Glutamatergic neuron (in vitro differentiated cells): ENCODE measurements at regions not wholly inside any gene's neighbourhood (a gene's known extent, or its start where the extent isn't known, plus 50 kb on each side); places are given as distances from the start of the nearest gene placed in this dataset.

Experiments used
- DNase-seq: peaks from one replicate; pipeline ENCODE4 v3.0.0; 2022
- H3K27ac Mint-ChIP-seq: one replicate; pipeline ENCODE4 v1.8.0; 2020; ENCODE audit warnings: mild to moderate bottlenecking, mixed read lengths, inconsistent platforms; ENCODE audit not compliant: unreplicated experiment
- H3K27me3 Mint-ChIP-seq: one replicate; pipeline ENCODE4 v1.8.0; 2020; ENCODE audit warnings: mild to moderate bottlenecking, moderate library complexity, mixed read lengths, inconsistent platforms; ENCODE audit not compliant: unreplicated experiment
- H3K36me3 Mint-ChIP-seq: one replicate; pipeline ENCODE4 v1.8.0; 2020; ENCODE audit warnings: mild to moderate bottlenecking, mixed read lengths, inconsistent platforms; ENCODE audit not compliant: unreplicated experiment
- H3K4me1 Mint-ChIP-seq: one replicate; pipeline ENCODE4 v1.8.0; 2020; ENCODE audit warnings: mild to moderate bottlenecking, low read depth, mixed read lengths, inconsistent platforms; ENCODE audit not compliant: unreplicated experiment
- H3K4me3 Mint-ChIP-seq: one replicate; pipeline ENCODE4 v1.8.0; 2020; ENCODE audit warnings: mild to moderate bottlenecking, mixed read lengths, inconsistent platforms; ENCODE audit not compliant: unreplicated experiment
- H3K9me3 Mint-ChIP-seq: one replicate; pipeline ENCODE4 v1.8.0; 2020; ENCODE audit warnings: mild to moderate bottlenecking, moderate library complexity, mixed read lengths, inconsistent platforms; ENCODE audit not compliant: unreplicated experiment
- CTCF ChIP-seq: fragments of 200-600 bp; sonication (generic); IDR thresholded peaks from one replicate; pipeline ENCODE4 v1.5.0; 2021; ENCODE audit not compliant: partially characterized antibody, unreplicated experiment

- Mint-ChIP-seq H3K27ac (peak overlapping the region; percentile 24), H3K9me3 (peaks cover 4% of the 10 kb centered on the region), H3K36me3 (no peaks in the 10 kb centered on the region), H3K27me3 (no peaks in the 10 kb centered on the region), H3K4me1 (peaks cover 9% of the 10 kb centered on the region), H3K4me3 (no peak overlapping the region)
- no peak for TF ChIP-seq CTCF
- no peak for DNase-seq
These were observed 165.5 kb upstream of the CDH19 start for GRCh38 chr18:66769375-66769774.

GRCh38 chr18:66764230-66764629, 160.3 kb upstream of the CDH19 start:
- H3K36me3 Mint-ChIP-seq = no peaks in the 10 kb centered on the region
- no peaks in the 10 kb centered on the region for H3K27me3 Mint-ChIP-seq
- peaks cover 8% of the 10 kb centered on the region for H3K4me1 Mint-ChIP-seq
- H3K27ac Mint-ChIP-seq = no peak overlapping the region
- TF ChIP-seq CTCF = no peak
- H3K9me3 Mint-ChIP-seq = no peaks in the 10 kb centered on the region
- no peak overlapping the region for H3K4me3 Mint-ChIP-seq
- no peak for DNase-seq

GRCh38 chr18:66761166-66761565, 157.3 kb upstream of the CDH19 start:
- no peak overlapping the region for H3K4me3 Mint-ChIP-seq
- no peak for DNase-seq

GRCh38 chr18:66760559-66760958, 156.7 kb upstream of the CDH19 start:
- no peaks in the 10 kb centered on the region for H3K27me3 Mint-ChIP-seq
- no peak overlapping the region for H3K27ac Mint-ChIP-seq
- H3K36me3 Mint-ChIP-seq = no peaks in the 10 kb centered on the region
- DNase-seq = no peak
- no peak for TF ChIP-seq CTCF
- peaks cover 6% of the 10 kb centered on the region for H3K4me1 Mint-ChIP-seq
- H3K4me3 Mint-ChIP-seq = no peak overlapping the region
- H3K9me3 Mint-ChIP-seq = no peaks in the 10 kb centered on the region

More at GRCh38 chr18:66761166-66761565, 157.3 kb upstream of the CDH19 start:
- TF ChIP-seq CTCF = no peak
- H3K27ac Mint-ChIP-seq = no peak overlapping the region
- peaks cover 6% of the 10 kb centered on the region for H3K4me1 Mint-ChIP-seq
- no peaks in the 10 kb centered on the region for H3K27me3 Mint-ChIP-seq
- no peaks in the 10 kb centered on the region for H3K9me3 Mint-ChIP-seq
- H3K36me3 Mint-ChIP-seq = no peaks in the 10 kb centered on the region

GRCh38 chr18:66759050-66759828, 155.3 kb upstream of the CDH19 start:
- Mint-ChIP-seq H3K36me3 (no peaks in the 10 kb centered on the region), H3K4me1 (peaks cover 8% of the 10 kb centered on the region), H3K9me3 (no peaks in the 10 kb centered on the region), H3K27ac (no peak overlapping the region), H3K4me3 (no peak overlapping the region), H3K27me3 (no peaks in the 10 kb centered on the region)
- no peak for DNase-seq
- no peak for TF ChIP-seq CTCF
